ENCODE measurements at regions not wholly inside any gene's neighbourhood (a gene's known extent, or its start where the extent isn't known, plus 50 kb on each side); places are given as distances from the start of the nearest gene placed in this dataset.

DNA sequence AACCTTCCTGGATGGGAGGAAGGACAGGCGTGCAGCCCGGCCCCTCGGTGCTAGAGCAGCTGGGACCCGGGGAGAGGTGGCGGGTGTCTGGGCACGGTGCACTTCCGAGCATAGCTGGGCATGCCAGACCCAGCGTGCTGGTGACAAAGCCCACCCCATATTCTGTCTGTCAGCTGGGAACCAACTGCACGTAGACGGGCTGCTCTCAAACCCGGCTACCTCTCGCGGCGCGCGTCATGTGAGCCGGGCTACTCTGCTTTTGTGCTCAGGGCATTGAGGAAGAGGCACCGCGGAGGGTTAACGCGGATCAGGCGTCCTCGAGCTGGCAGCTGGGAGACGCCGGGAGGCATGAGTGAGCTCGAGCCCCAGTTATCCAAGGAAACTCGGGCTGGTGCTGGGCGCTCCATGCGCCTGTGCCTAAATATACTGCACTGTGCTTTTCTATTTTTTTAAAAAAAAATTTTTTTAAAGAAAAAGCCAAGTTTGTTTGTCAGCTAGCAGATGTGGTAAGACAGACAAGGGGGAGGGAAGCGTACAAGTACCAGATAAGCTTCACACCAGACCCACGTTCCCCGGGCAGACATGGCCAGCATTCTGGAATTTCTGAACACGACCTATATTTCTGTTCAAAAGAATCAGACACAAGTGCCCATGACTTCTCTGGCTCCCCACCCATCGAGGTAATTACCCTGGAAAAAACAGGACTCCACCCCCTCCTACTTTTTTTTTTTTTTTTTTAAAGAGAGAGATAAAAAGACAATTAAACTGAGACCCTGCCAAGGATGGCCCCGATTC, 425.6 kb downstream of the SHANK2 start:
- TF ChIP-seq, protein P1, sequence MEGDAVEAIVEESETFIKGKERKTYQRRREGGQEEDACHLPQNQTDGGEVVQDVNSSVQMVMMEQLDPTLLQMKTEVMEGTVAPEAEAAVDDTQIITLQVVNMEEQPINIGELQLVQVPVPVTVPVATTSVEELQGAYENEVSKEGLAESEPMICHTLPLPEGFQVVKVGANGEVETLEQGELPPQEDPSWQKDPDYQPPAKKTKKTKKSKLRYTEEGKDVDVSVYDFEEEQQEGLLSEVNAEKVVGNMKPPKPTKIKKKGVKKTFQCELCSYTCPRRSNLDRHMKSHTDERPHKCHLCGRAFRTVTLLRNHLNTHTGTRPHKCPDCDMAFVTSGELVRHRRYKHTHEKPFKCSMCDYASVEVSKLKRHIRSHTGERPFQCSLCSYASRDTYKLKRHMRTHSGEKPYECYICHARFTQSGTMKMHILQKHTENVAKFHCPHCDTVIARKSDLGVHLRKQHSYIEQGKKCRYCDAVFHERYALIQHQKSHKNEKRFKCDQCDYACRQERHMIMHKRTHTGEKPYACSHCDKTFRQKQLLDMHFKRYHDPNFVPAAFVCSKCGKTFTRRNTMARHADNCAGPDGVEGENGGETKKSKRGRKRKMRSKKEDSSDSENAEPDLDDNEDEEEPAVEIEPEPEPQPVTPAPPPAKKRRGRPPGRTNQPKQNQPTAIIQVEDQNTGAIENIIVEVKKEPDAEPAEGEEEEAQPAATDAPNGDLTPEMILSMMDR (IDR thresholded peaks at IDR 0.05; ENCODE audit: insufficient read depth, low read length, poor library complexity, severe bottlenecking) = no peak
- no peak for TF ChIP-seq EZH2phosphoT487 (conservative IDR thresholded peaks at IDR 0.05; ENCODE audit: low read length)
